ENCODE measurements at regions not wholly inside any gene's neighbourhood (a gene's known extent, or its start where the extent isn't known, plus 50 kb on each side); places are given as distances from the start of the nearest gene placed in this dataset.
"Not testable (repeated sequence)": the region's sequence is repeated elsewhere in the genome, so short reads cannot be mapped to it uniquely, and the experiment has no call there.

DNA sequence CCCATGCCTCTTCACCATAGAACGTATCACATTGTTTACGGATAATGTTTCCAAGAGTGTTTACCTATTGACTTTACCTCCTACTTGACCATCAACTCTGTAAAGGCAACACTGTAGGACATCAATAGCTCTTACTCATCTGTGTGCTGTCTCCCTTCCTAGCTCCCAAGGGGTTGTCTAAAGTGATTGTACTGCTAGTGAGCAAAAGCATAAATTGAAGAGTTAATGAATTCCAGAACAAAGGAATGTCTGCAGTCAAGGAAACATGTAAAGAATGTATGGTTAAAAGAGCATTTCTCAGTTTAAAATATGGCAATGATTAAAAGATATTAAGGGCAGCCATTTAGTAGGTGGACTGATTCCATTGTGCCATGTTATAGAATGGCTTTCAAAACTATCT, 985.4 kb downstream of the TBC1D32 start:
- no peak for DNase-seq

DNA sequence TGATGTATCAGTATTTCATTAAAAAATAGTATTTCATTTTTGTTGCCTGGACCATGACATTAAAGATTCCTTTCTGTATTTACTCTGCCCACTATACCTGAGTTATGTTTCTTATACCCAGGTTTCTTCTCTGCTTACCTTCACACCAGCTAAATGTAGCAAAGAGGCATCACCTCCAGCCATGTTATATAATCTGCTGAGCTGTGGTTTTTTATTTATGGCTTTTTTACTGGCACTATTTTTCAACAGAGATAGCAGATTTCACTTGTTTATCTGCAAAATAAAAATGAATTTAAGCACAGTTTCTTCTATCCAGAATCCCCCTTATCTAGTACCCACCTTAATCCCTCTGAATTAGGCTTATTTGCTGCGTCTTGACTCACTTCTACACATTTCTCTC, 979.0 kb upstream of the MAN1A1 start:
- no peak for DNase-seq

DNA sequence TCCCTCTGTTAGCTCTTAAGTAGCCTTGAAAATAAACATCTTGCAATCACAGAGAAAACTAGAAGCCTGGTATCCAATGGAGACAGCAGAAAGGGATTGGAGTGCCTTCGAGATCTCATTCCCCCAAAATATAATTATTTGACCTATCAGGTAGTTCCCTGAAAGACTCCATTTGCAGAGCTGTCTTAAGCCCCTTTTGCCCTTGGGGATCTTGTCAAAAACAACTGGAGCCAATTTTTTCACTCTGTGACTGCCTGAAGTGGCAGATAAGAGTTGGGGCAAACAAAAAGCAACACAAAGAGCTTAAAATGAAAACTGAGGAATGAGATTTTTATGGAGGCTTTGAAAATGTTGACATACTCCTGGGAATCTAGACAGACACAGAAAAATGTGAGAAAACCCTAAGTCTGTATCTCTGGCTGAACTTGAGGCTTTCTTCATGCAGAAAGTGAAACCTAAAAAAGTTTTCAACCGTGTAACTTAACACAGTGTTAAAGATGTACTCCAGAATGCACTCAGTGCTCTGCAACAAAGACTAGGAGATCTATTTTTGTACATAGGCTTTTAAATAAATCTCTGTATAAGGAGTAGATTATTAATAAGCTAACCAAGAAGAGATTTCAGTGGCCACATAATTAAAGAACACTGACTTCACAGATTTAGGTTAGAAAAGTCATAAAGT, 971.1 kb upstream of the MAN1A1 start:
- DNase-seq = no peak

DNA sequence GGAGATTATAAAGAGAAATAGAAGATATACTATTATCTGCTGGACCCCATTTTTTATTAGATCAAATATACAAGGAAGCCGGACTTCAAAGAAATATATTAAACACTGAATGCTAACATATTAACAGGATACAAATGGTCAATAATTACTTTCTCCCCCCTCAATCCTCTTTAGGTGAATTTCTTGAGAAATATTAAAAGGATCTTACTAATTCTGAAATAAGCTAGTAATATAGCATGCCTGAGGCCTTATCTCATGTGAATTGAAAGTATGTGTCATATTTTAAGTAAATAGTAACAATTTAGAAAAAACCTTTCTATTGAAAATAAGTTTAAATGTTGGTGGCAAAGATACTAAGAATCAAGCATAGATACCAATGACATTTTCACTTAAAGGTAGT, 954.7 kb upstream of the MAN1A1 start:
- no peak for DNase-seq

DNA sequence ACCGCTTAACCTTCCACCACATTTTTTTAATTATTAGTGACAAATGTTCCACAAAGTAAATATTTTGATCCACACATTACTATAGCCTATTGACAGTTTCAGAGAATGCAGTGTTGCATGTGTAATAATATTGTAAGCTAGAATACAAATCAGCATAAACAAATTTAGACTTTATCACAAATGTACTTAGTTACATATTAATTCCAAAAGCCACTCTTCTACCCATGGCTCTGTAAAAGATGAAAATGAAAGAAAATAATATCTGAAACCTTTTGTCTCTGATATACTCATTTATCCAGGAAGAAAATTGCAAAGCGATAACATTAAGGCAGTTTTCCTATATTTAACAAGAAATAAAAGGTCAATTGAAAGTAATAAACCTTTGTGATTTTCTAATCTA, 954.0 kb upstream of the MAN1A1 start:
- no peak for DNase-seq

DNA sequence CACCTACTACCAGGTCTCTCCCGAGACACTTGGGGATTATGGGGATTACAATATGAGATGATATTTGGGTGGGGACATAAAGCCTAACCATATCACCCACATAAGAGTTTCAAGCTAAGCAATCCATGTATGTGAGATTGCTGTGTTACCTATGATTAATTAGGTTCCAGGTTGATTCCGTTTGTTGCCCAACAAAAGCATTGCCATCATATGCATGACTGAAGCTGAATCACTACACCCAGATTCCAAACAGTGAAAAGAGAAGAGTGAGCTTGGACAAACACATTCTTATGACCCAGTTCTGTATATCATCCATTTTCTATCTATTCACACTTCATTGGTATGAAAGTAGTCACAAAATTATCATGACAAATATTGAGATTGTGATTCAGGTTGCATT, 952.5 kb upstream of the MAN1A1 start:
- DNase-seq = no peak

DNA sequence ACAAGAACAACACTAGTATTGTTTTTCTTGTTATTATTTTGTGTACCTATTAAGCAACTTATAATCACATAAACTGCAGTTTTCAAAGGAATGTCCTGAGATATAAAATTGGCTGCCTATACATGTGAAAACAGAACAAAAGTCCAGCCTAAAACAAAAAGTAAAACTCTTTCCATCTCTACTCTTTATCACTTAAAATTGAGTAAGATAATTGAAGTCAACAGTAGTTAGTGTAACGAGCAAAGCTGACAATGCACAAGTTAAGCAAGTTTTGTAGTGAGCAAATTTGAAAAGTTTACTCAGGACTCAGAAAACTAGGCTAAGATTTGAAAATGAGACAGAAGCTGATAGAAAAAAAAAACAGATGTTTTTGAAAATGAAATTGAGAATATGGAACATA, 941.4 kb upstream of the MAN1A1 start:
- DNase-seq = no peak

DNA sequence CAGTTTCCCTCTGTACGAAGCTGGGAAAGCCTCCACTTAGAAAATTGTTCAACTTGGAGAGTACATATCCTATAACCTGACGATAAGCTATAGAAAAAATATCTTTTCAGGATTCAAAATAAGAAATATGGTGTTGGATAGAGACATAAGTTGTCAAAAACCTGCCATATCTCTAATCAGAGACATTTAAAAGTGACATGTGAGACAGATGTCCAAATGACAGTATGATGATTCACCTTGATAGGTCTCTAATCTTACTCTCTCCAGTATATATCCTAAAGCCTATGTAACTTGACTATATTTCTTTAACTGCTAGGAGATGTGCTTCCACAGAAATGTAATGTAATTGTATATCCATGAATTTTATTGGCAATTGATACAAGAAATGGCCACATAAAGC, 932.4 kb upstream of the MAN1A1 start:
- no peak for DNase-seq

DNA sequence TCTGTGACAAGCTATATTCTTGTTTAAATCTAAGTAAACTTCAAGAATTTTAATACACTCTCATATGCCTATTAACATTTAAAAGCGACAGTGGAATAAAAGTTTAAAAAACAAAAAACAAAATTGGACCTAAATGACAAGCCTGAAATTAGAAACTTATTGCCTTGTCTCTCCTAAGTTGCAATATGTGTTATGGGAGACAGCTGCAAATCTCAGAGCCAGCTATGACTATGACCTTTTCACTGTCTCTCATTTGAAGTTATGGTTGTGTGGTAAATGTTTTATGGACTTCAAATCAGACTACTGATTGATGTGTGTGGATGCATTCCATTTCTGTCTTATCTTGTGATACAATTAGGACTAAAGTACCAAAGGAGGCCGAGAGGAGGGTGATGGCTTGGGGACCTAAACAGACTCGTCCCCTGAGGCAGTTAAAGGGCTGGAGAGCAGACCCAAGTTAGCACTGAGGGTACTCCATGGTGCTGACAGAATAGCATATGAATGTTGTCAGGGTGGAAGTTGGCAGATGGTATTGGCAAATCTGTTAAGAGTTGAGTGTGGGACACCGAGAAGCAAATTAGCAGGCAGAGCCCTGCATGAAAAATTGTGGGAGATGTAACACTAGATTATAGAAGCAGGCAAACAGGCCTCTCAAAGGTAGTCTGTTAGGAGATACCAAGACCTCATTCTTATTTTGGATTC, 930.1 kb upstream of the MAN1A1 start:
- DNase-seq = peak in 1 of 2 donors; percentile 8

DNA sequence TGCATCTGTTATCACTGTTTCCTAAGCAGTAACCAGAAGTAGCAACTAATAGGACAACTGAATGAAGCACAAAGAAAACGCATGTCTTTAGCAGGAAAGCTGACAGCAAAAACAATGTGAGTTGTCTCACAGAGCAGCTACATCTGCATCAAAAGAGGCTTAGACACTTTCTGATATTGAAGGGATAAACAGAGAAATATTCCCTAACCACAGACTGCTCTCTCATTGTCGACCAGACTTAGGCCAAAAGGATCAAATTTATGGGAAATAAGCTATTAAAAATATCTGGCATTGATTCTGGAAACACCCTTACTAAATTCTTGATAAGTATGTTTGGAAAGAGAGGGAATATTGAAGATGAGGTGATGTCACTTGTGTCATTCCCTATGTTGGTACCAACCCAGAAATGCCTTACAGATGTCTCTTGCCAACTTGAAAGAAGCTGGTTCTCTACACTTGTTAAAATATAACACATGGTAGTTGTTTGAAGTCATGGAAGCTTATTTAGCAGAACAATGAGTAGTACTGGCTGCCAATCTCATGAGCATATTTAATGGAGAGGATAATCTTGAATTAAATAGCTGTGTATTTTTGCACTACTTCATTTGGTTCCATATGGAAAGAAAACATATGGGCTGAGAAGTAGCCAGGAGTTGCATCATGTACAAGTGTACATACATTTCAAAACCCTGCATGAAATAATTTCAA, 929.3 kb upstream of the MAN1A1 start:
- peak in 1 of 2 donors; percentile 24 for DNase-seq

DNA sequence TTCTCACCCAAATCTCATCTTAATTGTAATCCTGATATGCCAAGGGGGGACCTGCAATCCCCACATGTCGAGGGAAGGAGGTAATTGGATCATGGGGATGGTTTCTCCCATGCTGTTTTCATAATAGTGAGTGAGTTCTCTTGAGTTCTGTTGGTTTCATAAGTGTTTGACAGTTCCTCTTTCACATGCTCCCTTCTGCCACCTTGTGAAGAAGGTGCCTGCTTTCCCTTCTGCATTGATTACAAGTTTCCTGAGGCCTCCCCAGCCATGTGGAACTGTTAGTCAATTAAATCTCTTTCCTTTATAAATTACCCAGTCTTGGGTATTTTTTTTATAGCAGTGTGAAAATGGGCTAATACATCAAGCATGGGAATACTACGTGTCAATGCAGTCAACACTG, 925.0 kb upstream of the MAN1A1 start:
- DNase-seq = no peak

DNA sequence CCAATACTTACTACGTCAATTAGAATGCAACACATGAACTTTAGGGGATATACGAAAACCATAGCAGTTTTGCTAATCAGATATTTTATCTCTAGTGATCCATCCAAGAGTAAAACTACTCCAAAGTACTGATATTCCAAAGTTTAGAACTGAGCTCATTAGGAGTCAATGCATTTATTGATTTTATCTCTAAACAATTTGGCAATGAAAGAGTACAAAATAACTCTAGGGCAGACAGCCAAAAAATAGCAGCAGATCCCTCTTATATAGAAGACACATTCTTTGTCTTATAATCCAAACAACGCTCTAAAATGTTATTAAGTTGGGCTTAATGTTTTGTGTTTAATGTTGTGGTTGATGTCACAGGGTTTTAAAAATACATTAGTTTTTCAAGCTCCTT, 923.9 kb upstream of the MAN1A1 start:
- no peak for DNase-seq

DNA sequence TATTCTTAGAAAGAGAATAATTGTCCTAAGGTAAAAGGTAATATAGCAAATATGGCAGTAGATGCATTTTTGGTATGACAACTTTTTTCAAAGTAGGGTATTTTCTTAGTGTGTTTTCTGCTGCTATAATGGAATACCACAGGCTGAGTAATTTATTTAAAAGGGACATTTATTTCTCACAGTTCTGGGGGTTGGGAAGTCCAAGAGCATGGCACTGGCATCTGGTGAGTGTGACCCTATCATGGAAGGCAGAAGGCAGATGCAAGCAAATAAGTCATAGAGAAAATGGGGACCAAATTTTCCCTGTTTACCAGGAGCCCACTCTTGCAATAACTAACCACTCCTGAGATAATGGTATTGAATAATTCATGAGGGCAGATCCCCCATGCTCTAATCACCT, 922.5 kb upstream of the MAN1A1 start:
- no peak for DNase-seq

DNA sequence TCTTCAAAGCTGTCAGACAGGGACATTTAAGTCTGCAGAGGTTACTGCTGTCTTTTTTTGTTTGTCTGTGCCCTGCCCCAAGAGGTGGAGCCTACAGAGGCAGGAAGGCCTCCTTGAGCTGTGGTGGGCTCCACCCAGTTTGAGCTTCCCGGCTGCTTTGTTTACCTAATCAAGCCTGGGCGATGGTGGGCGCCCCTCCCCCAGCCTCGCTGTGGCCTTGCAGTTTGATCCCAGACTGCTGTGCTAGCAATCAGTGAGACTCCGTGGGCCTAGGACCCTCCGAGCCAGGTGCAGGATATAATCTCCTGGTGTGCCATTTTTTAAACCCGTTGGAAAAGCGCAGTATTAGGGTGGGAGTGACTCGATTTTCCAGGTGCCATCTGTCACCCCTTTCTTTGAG, 918.7 kb upstream of the MAN1A1 start:
- not testable (repeated sequence) for DNase-seq

DNA sequence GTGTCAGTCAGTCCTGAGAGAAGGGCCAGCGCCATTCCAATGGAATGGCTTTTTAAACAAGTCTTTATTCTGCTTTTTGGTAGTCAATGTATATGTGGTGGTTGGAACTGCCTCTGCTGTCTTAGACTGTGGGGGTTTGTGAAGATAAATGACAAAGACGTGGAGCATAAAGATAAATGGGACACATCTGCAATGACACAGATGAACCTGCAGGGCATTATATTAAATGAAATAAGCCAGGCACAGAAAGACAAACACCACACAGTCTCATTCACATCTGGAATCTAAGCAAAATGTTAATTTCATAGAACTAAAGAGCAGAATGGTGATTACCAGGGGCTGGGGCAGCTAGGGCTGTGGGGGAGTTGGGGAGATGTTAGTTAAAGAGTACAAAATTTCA, 912.8 kb upstream of the MAN1A1 start:
- DNase-seq = no peak

DNA sequence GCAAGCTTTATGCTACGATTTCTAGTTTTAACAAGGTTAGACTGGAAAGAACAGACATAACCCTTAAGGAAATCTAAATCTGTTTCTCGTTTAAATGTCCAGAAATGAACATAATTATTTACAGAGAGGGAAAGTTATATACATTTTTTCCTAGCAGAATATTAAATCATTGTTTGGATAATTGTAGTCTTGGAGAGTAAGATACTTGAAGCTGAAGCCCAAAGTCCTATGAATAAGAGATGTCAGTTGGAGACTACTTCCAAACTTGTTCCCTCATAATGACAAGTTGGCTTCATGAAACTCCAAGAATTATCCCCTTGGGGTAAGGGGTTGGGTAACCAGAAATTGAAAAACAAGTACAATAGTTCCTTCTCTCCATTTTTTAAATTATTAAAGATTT, 911.1 kb upstream of the MAN1A1 start:
- no peak for DNase-seq

DNA sequence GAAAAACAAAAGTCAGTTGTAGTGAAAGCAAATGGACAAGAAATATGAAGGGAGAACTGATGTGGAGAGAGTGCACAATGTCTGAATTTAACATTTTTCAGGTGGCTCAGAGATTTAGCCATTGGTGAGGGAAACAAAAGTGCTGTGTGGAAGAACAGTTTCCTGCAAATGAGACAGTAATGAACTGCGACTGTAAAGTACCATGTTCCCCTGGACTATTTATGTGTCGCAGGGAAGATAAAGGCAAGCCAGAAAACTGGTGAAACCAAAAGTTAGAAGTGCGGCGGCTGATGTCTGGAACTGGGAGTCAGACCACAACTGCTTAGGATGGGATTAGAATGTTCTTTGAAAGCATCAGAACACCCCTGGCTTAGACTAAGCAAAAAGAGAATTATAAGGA, 905.1 kb upstream of the MAN1A1 start:
- no peak for DNase-seq

DNA sequence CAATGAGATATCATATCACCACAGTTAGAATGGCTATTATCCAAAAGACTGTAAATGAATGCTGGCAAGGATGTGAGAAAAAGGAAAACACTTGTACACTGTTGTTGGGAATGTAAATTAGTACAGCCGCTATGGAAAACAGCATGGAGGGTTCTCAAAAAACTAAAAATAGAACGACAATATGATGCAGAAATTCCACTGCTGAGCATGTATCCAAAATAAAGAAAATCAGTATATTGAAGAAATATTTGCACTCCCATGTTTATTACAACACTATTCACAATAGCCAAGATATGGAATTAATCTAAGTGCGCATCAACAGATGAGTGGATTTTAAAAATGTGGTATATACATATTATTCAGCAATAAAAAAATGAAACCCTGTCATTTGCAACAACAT, 898.9 kb upstream of the MAN1A1 start:
- DNase-seq = no peak

DNA sequence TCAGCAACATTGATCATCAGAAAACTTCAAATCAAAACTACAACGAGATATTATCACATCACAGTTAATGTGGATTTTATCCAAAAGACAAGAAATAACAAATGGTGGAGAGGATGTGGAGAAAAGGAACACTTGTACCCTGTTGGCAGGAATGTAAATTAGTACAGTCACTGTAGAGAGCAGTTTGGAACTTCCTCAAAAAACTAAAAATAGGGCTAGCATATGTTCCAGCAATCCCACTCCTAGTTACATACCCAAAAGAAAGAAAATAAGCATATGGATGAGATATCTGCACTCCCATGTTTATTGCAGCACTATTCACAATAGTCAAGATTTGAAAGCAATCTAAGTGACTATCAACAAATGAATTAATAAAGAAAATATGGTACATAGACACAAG, 887.7 kb upstream of the MAN1A1 start:
- no peak for DNase-seq

DNA sequence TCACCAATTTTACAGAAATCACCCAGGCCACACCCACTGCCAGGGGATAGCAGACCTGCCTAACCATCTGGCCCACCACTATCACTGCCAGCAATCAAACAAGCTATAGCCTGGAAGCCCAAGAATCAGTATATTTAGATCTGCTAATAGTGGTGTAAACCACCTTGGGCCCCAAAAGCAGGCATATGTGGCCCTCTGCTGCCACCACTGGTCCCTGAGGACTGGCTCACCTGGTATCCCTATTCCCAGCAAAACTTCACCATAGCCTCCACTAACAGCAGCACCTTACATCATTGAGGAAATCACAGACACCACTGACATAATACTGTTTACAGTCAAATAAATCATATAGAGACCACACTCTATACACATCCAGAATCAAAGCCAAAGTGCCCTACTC, 880.4 kb upstream of the MAN1A1 start:
- DNase-seq = no peak

DNA sequence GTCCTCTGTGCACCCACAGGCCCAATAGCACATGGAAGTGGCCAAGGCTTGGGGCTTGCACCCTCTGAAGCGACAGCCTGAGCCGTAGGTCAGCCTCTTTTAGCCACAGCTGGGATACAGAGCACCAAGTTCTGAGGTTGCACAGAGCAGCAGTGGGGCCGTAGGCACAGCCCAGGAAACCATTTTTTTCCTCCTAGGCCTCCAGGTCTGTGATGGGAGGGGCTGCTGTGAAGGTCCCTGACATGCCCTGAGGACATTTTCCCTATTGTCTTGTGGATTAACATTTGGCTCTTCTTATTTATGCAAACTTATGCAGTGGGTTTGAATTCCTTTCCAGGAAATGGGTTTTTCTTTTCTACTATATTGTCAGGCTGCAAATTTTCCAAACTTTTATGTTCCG, 878.7 kb upstream of the MAN1A1 start:
- no peak for DNase-seq

DNA sequence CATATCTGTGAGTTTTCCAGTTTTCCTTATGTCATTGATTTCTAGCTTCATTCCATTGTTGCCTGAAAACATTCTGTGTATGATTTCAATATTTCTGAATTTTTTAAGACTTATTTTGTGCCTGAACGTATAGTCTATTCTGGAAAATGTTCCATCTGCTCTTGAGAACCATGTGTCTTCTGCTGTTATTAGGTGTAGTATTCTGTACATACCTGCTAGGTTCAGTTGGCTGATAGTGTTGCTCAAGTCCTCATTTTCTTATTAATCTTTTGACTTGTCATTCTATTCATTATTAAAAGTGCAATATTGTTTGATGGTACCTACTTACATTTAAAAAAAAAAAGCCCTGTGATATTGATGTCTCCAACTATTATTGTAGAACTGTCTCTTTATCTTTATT, 869.8 kb upstream of the MAN1A1 start:
- no peak for DNase-seq

DNA sequence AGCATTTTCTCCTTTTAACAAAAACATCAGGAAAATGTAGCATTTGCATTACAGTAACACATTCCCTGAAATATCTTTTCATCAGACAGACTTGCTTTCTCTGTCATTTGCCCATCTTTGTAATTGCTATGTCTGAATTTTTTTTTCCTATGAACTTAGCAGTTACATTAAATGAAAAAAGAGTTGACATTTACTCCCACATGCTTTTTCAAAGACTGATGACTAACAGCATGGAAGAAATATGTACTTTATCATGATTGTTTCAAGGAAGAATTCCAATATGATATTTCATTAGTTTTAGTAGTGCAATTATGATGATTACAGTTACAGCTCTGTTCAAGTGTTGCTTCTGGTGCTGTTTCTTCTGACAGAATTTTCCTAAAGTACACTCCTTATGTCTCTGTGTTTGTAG, 864.5 kb upstream of the MAN1A1 start:
- DNase-seq = no peak
